Putamen (tissue), 1 donor: ENCODE measurements at regions not wholly inside any gene's neighbourhood (a gene's known extent, or its start where the extent isn't known, plus 50 kb on each side); places are given as distances from the start of the nearest gene placed in this dataset.
"Not testable (repeated sequence)": the region's sequence is repeated elsewhere in the genome, so short reads cannot be mapped to it uniquely, and the experiment has no call there.

Experiments used
- DNase-seq: peaks from one replicate; pipeline ENCODE4 v3.0.0-alpha.2; 2016; ENCODE audit warnings: low spot score

DNA sequence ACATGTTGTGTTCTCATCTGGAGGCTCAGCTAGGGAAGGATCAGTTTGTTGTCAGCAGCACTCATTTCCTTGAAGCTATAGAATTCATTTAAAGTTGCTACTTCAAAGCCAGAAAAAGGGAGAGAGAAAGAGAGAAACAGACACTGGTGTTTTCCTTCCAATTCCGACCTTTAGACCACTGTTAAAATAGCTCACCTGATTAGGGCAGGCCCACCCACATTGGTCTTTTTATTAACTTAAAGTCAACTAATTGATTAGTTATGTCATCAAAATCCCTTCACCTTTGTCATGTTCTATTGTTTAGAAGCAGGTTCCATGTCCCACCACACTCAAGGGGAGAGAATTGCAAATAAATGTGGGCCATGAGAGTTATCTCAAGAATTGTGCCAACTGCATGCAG is 560.2 kb downstream of the PCDH17 start:
- DNase-seq, result no peak

DNA sequence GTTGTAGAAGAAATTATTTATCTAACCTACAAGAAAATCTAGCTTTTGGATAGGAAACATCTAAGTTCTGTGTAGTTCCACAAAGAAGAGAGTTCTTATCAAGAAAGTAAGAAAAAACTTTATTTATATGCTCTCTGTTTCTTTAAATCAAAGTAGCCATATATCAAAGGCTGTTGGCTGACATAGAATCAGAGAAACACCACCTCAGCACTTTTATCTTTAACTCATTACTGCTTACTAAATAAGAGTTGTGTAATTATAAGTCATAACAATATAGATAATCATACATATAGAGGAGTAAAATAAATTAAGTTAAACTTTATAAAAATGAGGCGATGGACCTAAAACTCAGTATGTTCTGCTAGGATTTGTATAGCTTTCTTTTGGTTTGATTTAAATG is 570.6 kb downstream of the PCDH17 start:
- DNase-seq, result no peak

DNA sequence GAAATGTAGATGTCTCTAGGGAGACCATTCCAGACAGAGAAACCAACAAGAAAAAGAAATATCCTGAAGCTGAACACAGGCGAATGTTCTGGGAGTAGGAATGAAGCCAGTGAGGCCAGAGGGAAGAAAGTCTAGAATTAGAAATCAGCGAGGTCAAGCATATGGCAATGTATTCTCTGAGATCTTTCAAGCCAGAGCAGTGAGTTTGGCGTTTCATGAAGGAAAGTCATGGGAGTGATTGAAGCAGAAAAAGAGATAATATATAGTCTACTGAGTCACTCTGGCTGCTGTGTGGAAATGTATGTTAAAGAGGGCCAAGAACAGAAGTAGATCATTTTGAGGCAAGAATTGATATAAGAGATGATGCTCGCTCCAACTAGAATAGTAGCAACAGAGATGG is 576.0 kb downstream of the PCDH17 start:
- DNase-seq, result no peak

DNA sequence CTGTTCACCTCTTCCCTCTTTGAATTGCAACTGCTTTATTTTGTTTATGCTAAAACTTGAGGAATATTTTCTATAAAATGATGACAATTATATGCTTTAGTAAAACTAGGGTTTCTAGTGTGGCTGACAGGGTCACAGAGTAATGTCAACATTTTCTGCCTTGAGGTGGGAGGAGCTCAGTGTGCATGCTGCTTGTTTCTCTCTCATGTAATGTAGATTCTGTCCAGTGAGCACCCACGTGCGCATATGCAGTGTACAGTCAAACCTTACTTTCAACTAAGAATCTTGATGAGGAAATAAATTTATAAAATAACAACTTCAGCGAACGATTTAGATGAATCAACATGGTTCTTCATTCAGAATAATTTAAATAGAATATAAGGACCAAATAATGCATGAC is 603.9 kb downstream of the PCDH17 start:
- no peak for DNase-seq

DNA sequence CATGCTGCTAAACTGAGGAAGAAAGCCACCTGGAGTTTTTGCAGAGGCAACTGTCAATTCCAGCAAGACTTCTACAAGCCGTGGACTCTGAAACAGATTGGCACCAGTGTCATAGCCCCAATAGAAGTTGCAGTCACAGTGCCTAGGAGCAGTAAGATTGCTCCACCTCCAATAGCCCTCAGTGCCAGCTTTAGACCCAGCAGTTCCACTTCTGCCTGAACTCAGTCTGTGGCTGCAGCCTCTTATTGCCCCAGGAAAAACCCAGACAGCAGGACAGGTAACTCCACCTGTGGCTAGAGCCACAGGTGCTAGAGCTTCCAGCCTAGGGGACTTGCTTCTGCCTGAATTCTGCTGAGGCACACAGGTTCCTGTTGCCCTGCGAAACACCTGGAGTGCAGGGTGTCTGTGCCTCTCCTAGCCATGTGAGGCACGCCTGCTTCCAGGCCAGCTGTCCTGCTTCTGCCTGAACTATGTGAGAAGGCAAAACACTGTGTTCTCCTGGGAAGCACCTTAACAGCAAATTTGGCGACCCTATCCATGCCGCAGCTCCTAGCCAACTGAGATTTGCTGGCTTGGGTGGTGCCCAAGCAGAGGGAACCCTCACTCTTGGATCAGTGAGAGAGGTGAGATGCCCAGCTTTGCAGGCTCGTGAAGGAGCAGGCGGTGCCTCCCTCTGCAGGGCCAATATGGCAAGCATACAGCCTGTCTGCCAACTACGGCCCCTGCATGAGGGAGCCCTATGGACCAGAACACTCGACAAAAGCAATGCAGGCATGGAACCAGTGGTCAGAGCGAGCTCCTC is 607.6 kb downstream of the PCDH17 start:
- DNase-seq, result no peak

DNA sequence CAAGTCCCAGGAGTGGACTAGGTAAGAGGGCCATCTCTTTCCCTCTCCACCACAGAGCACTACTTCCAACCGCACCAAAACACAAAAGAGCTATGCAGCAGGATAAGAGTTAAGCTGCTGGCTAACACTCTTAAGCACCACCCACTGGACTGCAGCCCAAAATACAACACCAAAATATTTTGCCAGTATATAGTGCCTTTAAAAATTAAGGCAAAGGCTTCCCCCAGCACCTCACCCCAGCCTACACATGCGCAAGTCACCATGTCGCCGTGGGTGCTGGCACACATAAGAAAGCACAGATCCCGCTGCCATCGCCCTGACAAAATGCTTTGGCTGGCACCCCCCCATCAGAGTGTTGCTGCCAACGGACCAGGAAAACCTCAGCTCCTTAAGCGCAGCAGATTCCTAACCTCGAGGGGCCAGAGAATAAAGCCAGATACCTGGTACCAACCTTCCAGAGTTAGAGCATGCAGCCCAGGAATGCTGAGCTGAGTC is 608.3 kb downstream of the PCDH17 start:
- no peak for DNase-seq

DNA sequence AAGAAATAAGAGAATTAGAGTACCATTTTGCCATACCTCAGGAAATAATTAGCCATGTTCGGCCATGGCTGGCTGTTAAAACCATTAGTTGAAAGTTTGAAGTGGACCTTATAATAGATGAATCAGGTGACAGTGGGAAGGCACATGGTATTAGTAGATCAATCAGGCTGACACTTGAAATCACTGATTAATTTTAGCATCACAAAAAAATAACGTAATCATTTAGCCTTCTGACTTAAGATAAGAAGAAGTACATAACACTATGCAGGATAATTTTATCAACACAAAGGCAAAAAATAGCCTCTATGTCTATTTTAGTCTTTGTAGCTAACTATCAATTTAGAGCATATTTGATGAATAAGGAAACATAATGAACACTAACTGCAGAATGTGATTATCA is 615.5 kb downstream of the PCDH17 start:
- no peak for DNase-seq

DNA sequence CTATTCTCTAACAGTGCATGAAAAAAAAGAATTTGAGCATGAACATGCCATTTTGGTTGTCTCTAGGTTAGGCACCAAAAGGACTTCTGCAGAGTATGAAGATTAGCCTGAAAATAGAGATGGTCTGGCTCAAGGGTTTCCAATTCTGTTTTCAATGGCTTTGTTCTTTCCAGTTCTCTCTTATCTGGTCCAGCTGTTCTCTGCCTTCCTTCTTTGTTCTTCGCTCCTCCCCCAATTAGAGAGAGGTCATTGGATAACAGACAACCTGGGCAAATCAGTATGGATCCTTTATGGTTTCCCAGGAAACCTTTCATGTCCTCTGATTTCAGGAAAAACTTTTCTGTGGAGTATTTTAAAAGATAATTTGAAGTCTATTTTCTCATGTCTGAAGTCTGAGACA is 623.4 kb downstream of the PCDH17 start:
- DNase-seq, result no peak

DNA sequence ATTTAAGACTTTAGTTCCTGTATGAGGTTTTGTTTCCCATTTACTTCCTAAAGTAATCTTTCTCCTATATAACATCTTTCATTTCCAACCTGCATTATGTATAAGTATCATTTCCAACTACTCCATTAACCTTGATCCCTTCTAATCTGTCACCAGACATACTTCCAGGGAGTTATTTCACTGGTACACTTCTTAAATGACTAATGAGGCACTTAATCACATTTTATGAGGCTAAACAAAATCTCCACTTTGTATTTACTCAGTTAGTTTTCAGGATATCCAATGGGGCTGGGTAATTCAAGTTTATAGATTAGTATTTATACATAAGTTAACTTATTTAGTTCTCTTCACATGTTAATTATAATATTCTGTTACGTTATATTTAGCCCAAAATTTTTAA is 634.7 kb downstream of the PCDH17 start:
- DNase-seq, result no peak

DNA sequence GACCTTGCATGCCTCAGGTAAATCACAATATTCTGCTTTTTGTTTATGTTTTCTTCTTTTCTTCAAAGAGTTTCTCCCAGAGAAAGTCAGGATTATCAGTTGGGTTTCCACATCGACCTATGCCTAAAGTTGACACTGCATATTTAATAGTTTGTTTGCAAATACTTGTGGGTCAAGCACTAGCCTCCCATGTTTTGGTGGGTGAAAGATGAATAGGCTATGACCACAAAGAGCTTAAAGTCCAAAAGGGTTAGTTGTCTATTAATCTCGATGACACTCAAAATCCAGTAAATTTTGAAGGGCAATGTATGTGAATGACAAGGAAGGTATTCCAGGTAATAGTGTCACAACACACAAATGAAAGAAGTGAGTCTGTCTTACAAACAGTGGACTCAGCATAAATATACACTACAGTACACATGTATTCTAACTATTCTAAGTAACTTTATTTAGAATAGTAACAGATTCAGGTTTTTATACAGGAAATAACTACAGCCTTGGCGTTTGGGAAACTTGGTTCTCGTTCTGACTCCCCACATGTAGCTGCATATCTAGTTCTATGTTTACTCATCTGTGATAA is 667.1 kb downstream of the PCDH17 start:
- DNase-seq, result no peak

DNA sequence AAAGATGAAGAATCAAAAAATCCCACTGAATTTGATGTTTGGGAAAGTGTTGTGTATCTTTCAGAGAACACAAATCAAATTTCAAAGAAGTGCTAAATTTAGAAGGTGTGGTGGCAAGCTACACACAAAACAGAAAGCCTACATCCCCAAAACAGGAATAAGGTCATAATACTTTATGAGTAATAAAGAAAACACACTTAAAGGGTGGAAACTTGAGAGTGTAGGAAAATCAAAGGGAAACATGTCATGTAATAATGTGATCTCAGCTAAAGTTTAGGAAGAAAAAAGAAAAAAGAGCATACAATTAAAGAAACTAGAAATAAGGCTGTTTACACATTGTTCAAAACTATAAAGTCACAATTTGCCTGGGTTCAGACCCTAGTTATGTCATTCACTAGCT is 668.7 kb downstream of the PCDH17 start:
- DNase-seq, result no peak

DNA sequence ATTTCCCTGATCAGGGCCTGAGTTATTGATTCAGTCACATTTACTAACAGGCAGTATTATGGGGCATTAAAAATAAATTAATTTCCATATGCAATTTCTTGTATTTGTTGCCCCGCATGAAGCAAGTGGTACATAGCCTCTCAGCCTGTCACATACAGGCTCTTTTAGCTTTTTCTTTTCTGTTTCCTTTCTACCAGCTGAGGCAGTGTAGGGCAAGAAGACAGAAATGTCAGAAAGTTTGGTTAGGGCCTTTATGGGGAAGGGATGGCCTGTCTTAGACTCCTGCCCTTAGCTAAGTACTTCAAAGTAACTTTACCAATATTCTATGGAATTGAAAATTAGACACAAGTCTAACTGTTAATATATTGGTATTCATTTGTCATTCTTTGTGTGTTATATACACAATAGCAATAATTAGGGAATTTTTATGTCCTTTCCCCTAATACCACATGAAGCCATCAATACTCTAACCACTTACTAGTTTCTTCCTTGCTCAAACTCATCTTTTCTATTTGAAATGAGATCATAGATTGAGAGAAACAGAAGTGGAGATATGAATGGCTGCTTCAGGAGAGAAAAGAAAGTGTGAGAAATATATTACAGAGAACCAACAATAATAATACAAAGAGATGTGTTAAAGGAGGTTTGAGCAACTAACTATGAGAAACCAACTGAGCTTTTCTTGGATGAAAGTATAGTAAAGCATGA is 669.6 kb downstream of the PCDH17 start:
- no peak for DNase-seq

DNA sequence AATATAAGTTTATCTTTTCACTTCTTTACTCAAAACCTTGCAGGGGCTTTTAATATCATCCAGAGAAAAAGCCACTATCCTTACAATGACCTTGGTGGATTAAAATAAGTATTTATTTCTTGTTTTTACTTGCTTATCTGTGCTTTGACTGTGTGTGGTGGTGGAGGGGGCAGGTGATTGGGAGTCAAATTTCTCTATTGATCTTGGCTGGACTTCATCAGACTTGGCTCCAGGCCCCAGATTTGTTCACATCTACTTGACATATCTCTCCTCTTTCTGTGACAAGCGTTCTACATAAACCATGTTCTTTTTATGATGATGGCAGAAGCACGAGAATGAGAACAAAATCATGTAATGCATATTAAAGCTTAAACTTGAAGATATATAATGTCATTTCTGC is 670.8 kb downstream of the PCDH17 start:
- DNase-seq, result no peak

DNA sequence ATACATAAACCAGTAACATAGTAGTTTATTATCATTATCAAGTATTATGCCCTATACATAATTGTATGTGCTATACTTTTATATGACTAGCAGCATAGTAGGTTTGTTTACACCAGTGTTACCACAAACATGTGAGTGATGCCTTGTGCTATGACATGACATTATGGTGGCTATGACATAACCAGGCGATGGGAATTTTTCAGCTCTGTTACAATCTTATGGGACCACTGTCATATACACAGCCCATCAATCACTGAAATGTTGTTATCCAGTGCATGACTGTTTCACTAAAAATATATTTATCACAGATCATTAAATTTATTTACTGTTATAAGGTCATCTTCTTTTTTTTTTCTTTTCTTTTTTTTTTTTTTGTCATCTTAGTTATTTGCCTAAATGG is 674.5 kb downstream of the PCDH17 start:
- no peak for DNase-seq

DNA sequence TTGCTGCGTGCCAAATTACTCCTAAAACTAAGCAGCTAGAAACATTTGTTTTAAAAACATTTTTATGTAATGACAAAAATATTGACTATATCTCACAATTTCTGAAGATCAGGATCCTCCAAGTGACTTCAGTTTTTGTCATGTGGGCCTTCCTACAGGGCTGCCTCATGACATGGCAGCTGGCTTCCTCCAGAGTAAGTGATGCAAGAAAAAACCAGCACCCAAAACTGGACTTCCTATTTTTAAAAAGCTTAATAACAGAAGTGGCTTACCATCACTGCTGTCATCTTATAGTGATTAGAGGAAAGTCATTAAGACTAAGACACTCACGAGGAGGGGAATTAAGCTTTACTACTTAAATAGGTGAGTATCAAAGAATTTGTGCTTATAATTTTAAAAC is 681.7 kb downstream of the PCDH17 start:
- DNase-seq, result no peak

DNA sequence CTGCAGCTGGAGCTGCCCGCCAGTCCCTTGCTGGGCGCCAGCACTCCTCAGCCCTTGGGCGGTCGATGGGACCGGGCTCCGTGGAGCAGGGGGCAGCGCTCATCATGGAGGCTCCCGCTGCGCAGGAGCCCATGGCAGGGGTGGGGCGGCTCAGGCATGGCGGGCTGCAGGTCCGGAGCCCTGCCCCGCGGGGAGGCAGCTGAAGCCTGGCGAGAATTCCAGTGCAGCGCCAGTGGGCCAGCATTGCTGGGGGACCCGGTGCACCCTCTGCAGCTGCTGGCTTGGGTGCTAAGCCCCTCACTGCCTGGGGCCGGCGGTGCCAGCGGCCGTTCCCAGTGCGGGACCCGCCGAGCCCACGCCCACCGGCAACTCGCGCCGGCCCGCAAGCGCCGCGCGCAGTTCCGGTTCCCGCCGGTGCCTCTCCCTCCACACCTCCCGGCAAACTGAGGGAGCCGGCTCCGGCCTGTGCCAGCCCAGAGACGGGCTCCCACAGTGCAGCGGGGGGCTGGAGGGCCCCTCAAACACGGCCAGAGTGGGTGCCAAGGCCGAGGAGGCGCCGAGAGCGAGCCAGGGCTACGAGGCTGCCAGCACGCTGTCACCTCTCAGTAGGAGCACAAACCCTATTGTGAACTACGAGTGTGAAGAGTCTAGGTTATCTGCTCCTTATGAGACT is 687.1 kb downstream of the PCDH17 start:
- DNase-seq, result no peak

DNA sequence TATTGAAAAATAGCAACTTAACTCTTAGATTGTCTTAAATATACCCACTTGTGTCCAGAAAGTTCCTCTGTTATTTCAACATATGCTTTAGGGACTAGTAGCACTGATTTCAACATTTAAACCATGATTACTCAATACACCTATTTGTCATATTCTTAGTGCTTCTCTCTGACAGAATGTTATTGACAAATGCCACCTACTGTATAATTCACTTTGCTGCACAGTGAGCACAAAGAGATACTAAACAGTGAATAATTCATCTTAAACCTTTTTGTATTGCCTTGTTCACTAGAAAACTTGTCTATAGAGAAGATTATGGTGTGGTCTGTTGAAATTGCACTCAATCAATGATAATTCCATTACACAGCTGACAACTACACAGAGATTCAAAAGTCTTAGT is 692.6 kb downstream of the PCDH17 start:
- no peak for DNase-seq

DNA sequence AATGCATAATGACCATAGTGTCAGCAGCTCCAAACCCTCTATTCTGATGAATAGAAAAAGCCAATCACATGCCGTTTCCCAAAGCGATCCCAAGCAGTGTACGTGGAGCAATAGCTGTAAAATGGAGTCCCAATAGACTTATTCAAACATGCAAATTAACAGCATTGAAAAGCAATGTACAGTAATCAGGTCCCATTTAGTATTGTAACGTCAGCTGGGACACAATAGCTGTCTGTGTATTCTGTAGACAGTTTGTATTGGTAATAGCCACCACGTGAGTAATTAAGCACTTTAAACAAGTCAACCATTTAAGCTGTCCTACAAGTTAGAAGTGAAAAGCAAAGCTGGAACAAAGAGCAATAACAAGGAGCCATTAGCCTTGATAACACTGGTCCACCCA is 698.2 kb downstream of the PCDH17 start:
- DNase-seq, result no peak

DNA sequence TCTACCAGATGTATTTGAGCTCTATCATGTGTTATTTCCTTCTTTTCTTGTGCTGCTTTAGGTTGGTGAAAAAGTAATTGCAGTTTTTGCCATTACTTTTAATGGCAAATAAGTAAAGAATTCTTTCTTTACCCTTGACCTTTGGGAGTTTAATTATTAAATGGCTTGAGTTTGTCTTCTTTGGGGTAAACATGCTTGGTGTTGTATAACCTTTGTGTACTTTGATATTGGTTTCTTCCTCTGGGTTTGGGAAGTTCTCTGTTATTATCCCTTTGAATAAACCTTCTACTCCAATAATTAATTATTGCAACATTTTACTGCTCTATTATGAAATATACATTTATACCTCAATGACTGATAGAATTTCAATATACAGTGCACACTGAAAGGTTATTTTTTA is 709.4 kb downstream of the PCDH17 start:
- no peak for DNase-seq

DNA sequence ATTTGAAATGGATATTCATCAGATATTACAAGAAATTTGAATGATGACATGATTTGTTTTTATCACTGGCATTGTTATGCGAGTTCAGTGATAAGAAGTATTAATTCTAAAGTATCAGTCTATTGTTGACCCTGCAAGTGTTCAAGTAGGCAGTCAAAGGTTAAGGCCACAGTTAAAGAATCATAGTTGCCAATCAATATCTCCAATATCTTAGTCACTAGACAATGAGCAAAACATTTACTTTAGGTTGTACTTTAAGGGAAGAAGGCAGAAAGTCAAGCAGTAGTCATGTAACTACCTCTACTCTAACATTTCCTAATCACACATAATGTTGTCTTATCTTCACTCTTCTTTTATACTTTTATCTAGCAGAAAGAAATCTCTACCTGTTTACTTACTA is 709.8 kb downstream of the PCDH17 start:
- no peak for DNase-seq

DNA sequence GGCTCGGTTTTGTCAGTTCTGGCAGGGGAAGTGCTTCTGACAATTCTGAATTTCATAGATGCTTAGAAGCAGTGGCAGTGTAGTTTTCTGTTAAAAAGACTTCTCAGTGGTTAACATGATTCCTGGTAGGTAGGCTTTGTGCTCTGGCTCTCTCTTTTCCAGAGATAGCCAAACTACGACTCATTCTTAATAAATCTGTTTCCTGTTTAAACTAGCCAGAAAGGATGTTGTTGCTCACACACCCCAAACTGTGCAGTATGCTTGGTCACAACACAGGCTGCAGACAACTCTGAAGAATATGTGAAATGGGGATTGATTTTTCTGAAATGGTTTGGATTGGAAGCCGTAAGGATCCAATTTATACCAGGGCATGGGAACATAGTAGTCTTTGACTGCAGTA is 711.5 kb downstream of the PCDH17 start:
- no peak for DNase-seq

DNA sequence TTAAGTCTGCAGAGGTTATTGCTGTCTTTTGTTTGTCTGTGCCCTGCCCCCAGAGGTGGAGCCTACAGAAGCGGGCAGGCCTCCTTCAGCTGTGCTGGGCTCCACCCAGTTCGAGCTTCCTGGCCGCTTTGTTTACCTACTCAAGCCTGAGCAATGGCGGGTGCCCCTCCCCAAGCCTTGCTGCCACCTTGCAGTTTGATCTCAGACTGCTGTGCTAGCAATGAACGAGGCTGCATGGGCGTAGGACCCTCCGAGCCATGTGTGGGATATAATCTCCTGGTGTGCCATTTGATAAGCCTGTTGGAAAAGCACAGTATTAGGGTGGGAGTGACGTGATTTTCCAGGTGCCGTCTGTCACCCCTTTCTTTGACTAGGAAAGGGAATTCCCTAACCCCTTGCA is 720.6 kb downstream of the PCDH17 start:
- DNase-seq, result not testable (repeated sequence)

DNA sequence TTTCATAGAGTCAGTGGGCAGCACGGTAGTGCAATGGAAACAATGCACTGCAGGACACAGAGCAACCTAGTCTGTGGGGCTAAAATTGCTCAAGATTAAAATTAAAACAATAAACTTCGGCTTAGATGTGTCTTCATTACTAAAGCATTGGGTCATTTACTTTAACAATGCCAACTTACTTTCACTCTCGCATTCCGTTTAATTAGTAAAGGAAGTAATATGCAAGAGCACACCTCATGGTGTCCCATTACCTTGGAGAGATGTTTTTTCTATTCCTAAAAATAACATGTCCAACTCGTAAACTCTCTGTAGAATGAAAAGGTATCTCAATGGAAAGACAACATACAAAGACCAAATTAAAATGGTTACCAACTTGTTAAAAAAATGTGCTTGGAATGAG is 738.4 kb downstream of the PCDH17 start:
- no peak for DNase-seq
